GM20000 (cell line): ENCODE measurements at regions not wholly inside any gene's neighbourhood (a gene's known extent, or its start where the extent isn't known, plus 50 kb on each side); places are given as distances from the start of the nearest gene placed in this dataset.

Experiments used
- DNase-seq: peaks from one replicate; pipeline ENCODE4 v3.0.0; 2012; ENCODE audit warnings: low spot score
- TF ChIP-seq, protein P1 (sequence below): IDR thresholded peaks from 2 replicates; pipeline ENCODE4 v1.5.1; 2012; ENCODE audit warnings: mild to moderate bottlenecking, control low read depth; ENCODE audit errors: extremely low read depth, missing control alignments

DNA sequence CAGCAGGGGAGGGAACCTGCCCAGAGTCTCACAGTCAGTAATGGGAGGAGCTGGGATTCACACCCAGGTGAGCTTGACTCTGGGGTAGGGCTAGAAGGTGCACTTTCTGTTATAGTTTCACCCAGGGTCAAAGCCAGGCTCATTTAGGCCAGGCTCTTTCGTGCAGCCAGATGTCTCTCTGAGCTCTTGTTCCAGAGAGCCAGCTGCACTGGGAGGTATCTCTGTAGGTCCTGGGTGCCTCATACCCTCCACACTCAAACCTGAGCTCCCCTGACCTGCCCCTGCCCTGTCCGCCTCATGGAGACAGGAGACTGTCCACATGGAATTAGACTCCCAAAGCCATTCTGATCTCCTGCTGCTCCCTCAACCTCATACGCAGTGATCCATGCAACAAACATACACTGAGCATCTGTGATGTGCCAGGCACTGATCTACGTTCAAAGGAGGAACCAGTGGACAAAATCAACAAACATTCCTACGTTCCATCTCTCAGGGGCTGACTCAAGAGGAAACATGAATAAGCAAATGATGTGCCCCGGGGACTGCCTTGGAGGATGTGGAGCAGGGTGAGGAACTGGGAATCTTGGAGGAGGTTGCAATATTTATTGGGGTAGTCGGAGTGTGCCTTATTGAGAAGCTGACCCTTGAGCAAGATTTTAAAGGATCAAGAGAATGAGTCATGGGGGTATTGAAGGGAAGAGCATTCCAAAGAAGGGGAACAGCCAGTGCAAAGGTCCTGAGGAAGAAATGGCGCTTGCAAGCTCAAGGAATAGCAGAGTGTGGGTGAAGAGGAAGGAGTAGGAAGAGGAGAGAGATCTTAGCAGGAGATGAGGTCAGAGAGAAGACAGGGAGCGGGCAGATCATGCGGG lies 71.3 kb upstream of the TOX2 start:
- no peak for DNase-seq
- TF ChIP-seq, protein P1, sequence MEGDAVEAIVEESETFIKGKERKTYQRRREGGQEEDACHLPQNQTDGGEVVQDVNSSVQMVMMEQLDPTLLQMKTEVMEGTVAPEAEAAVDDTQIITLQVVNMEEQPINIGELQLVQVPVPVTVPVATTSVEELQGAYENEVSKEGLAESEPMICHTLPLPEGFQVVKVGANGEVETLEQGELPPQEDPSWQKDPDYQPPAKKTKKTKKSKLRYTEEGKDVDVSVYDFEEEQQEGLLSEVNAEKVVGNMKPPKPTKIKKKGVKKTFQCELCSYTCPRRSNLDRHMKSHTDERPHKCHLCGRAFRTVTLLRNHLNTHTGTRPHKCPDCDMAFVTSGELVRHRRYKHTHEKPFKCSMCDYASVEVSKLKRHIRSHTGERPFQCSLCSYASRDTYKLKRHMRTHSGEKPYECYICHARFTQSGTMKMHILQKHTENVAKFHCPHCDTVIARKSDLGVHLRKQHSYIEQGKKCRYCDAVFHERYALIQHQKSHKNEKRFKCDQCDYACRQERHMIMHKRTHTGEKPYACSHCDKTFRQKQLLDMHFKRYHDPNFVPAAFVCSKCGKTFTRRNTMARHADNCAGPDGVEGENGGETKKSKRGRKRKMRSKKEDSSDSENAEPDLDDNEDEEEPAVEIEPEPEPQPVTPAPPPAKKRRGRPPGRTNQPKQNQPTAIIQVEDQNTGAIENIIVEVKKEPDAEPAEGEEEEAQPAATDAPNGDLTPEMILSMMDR: no peak

DNA sequence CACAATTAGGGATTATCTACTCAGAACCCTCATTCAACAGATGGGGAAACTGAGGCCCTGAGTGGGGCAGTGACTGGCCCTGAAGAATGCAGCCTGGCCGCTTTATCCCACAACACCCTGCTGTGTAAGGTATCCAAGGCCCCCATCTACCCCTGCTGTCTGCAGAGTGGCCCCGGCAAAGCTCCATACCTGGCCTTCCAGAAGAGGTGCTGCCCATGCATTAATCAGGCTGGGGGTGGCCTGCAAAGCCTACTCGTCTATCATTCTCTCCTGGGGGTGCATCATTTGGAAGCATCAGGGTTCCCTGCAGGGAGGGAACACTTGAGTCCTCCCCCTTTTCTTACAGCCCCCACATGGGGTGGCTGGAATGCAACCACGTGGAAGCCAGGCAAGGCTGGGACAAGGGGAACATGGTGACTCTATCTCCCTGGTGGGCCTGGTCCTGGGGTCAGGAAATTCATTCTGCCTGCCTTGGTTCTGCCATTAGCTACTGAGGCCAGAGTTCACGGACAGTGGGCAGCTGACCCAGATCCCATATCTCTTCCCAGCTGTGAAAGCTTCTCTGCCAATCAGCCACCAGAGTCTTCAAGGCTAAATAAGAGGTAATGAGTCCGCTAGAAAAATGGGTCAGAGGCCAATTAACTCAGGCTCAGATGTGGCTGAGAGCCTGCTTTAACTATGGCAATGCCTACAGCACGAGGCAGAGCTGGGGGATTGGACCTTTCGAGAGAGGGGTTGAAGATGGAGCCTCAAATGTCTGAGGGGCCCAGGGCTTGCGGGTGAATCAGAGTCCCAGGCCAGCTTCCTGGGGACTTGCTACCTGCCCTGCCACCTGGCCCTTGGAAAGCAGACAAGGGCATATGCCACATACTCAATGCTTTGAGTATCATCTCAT lies 72.3 kb upstream of the TOX2 start:
- TF ChIP-seq, protein P1: no peak
- no peak for DNase-seq

DNA sequence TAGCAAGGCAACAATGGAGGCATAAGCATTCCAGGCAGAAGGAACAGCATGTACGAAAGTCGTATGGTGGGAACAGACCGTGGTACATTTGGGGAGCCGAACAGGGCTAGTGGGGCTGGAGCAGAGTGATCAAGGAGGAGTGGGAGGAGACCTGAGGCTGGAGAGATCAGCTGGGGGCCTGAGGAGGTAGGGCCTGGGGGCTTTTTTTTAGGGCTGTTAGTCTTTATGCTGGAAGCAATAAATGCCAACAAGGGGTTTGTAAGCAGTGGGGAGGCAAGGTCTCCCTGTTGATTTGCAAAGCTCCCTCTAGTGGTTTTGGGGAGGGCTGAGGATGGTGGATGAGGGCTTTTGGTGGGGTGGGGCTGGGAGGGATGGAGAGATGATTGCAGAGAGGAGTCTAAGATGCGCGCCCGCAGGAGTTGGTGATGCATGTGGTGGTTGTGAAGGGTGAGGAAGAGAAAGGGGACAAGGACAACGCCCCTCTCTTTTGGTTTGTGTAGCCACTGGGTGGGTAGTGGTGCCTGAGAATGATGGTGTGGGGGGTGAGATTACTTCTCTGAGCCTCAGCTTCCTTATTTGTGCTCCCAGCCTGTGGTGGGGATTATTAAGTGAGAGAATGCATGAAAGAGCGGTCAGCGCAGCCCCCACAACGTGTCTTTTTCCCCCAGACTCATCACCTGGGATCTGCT lies 74.1 kb upstream of the TOX2 start:
- TF ChIP-seq, protein P1: peak; percentile 48

DNA sequence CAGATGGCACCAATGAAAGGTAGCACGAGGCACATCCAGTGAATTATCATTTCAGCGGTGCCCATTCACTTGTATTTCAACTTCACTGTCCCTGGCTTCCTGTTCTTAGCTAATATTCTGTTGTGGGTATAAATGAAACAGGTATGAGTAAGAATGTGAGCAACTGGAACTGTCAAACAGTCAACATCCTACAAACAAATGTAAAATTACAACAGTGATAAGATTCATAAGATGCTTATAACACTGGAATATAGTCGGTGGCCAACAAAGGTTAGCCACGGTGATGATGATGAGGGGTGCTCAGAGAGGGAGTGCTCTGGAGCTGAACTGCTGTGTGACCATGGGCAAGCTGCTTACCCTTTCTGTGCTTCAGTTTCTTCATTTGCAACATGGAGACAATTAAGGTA lies 74.9 kb upstream of the TOX2 start:
- peak; percentile 47 for DNase-seq
- TF ChIP-seq, protein P1: no peak

More for the DNA sequence above, 74.1 kb upstream of the TOX2 start:
- peak; percentile 72 for DNase-seq

DNA sequence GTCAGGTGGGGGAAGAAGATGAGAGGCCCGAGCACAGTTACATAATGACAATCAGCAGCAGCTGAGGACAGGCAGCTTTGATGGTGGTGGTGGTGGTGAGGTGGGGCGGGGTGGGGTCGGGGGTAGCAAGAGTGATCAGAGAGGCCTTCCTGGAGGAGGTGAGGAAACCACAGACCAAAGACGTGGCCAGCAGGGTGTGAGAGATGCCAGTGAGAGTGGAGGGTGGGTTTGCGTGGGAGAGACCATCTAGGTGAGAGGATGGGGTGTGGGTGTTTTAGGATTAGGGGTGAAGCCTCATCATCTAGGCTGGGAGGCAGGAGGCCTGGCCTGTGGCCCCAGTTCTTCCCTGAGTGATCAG lies 76.0 kb upstream of the TOX2 start:
- no peak for DNase-seq
- TF ChIP-seq, protein P1: no peak

DNA sequence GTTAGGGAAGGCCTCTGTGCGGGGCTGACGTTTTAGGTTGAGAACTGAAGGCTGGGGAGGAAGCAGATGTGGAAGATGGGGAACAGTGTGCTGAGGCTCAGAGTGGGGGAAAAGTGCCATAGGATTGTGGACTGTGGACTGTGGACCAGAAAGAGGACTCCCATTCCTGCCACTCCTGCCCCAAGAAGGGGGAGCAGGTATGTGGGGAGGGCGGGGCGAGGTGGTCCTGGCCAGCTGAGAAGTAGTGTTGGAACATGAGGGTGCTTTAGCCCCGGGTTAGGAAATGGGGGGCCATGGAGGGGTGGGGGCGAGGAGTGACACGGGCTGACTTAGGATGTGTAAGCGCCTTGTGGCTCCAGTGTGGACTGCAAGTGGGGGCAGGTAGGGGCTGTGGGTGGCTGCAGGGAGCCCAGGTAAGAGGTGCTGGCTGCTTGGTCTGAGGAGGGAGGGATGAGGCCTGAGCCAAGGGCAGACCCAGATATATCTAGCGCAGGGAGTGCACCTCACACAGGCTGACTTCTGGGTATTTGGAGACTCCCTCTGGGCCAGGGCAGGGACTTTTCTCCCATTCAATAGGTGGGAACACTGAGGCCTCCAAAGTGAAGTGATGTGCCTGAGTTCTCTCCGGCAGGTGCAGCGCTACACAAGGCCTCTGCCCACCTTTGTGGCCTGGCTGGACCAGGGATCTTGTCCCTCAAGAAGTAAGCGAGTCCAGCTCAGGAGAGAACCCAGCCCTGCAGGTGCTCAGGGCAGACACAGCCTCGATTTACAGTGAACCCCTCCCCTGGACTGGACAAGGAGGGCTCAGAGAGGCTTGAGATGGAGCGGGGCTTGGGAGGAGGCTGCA lies 76.6 kb upstream of the TOX2 start:
- no peak for DNase-seq
- TF ChIP-seq, protein P1: no peak
